ENCODE measurements at regions not wholly inside any gene's neighbourhood (a gene's known extent, or its start where the extent isn't known, plus 50 kb on each side); places are given as distances from the start of the nearest gene placed in this dataset.
A peak's percentile ranks its signal among the peaks of the same experiment; 100 is the strongest.
"Not testable (repeated sequence)": the region's sequence is repeated elsewhere in the genome, so short reads cannot be mapped to it uniquely, and the experiment has no call there.

- DNase-seq (ENCODE audit: low spot score), result no peak
Measured at GRCh38 chr1:184854496-184855140, 100.0 kb upstream of the EDEM3 start.

GRCh38 chr1:184854036-184854435 lies 99.4 kb upstream of the EDEM3 start:
- DNase-seq (ENCODE audit: low spot score), result peak; percentile 33

- no peak for DNase-seq (ENCODE audit: low spot score)
Measured at GRCh38 chr1:184851822-184852746, 97.4 kb upstream of the EDEM3 start.

GRCh38 chr1:184843732-184844495 lies 89.3 kb upstream of the EDEM3 start:
- peak; percentile 40 for DNase-seq (ENCODE audit: low spot score)

GRCh38 chr1:184840596-184840995 lies 85.9 kb upstream of the EDEM3 start:
- no peak for DNase-seq (ENCODE audit: low spot score)

GRCh38 chr1:184838504-184838951 lies 83.9 kb upstream of the EDEM3 start:
- no peak for DNase-seq (ENCODE audit: low spot score)

- no peak for DNase-seq (ENCODE audit: low spot score)
Measured at GRCh38 chr1:184836934-184837895, 82.6 kb upstream of the EDEM3 start.

- no peak for DNase-seq (ENCODE audit: low spot score)
Measured at GRCh38 chr1:184836141-184836540, 81.5 kb upstream of the EDEM3 start.

- DNase-seq (ENCODE audit: low spot score), result not testable (repeated sequence)
Measured at GRCh38 chr1:184833994-184834393, 79.3 kb upstream of the EDEM3 start.

GRCh38 chr1:184832517-184832916 lies 77.9 kb upstream of the EDEM3 start:
- no peak for DNase-seq (ENCODE audit: low spot score)

GRCh38 chr1:184829496-184829895 lies 74.8 kb upstream of the EDEM3 start:
- DNase-seq (ENCODE audit: low spot score), result not testable (repeated sequence)

GRCh38 chr1:184828369-184828717 lies 73.7 kb upstream of the EDEM3 start:
- no peak for DNase-seq (ENCODE audit: low spot score)

GRCh38 chr1:184827600-184828368 lies 73.1 kb upstream of the EDEM3 start:
- DNase-seq (ENCODE audit: low spot score), result no peak

- no peak for DNase-seq (ENCODE audit: low spot score)
Measured at GRCh38 chr1:184826001-184826400, 71.3 kb upstream of the EDEM3 start.

- no peak for DNase-seq (ENCODE audit: low spot score)
Measured at GRCh38 chr1:184825571-184825970, 70.9 kb upstream of the EDEM3 start.

GRCh38 chr1:184824691-184825323 lies 70.1 kb upstream of the EDEM3 start:
- DNase-seq (ENCODE audit: low spot score), result no peak

GRCh38 chr1:184823080-184823479 lies 68.4 kb upstream of the EDEM3 start:
- DNase-seq (ENCODE audit: low spot score), result no peak

GRCh38 chr1:184822267-184822666 lies 67.6 kb upstream of the EDEM3 start:
- no peak for DNase-seq (ENCODE audit: low spot score)

- DNase-seq (ENCODE audit: low spot score), result no peak
Measured at GRCh38 chr1:184821658-184822057, 67.0 kb upstream of the EDEM3 start.

- no peak for DNase-seq (ENCODE audit: low spot score)
Measured at GRCh38 chr1:184820956-184821355, 66.3 kb upstream of the EDEM3 start.

Data from SW480 (cell line).